HG03575 (cell line): ENCODE measurements at regions not wholly inside any gene's neighbourhood (a gene's known extent, or its start where the extent isn't known, plus 50 kb on each side); places are given as distances from the start of the nearest gene placed in this dataset.

ENCODE experiments used
- ATAC-seq: cut with Tn5 transposase; IDR thresholded peaks from one replicate; pipeline ENCODE4 v1.9.1; 2021; ENCODE audit not compliant: unreplicated experiment, insufficient number of reproducible peaks, low FRiP score; ENCODE audit errors: extremely low read depth

DNA sequence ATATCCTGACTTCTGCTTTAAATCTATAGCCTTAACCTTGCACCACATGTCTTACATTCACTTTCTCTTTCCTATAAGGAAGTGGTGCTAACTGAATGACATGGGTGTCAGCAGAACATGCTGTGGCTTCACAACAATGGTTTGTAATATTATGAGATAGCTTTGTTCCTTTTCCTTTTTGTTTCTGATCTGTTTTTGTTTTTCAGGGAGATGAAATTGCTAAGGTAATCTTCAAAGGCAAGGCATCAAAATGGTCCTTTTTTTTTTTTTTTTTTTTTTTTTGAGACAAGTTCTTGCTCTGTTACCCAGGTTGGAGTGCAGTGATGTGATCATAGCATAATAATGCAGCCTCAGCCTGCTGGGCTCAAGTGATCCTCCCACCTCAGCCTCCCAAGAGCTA lies 53.6 kb upstream of the RANBP6 start:
- no peak for ATAC-seq

DNA sequence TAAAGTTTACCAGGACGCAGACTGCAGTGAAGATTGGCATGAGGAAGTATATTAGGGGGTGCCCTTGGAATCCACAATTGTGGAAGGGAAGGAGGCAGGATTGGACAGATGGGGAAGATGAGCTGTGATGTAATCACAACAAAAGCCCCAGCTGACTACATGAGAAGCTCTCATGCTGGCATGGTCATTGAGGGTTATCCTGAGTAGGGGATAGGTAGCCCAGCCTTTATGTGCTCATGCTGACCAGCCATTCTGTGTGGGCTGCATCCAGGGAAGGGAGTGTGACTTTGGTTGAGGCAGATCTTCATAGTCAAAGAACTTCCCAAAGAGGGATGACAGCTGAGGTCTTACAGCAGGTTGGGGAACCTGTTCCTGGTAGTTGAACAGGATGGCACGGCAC lies 52.0 kb upstream of the RANBP6 start:
- ATAC-seq: no peak
